Activated CD8-positive, alpha-beta T cell treated with anti-CD3 and anti-CD28 coated beads, Interleukin-2, amount 10 ng/mL, durations not matched to agents 7 days and 5 days (primary cell): ENCODE measurements at regions not wholly inside any gene's neighbourhood (a gene's known extent, or its start where the extent isn't known, plus 50 kb on each side); places are given as distances from the start of the nearest gene placed in this dataset.

Experiments used
- ATAC-seq: fragments of 150-1000 bp; cut with Tn5 transposase; one replicate; pipeline ENCODE4 v1.10.0; 2021; ENCODE audit warnings: moderate library complexity
- CTCF ChIA-PET: fragments of 350-600 bp; sonication (Branson Sonifier 250); formaldehyde crosslinking; loops from one replicate; lab custom pipeline; 2021; ENCODE audit warnings: antibody characterized with exemption; lab: Charles Lee
- POLR2A ChIA-PET: fragments of 350-600 bp; sonication (Branson Sonifier 250); formaldehyde crosslinking; loops from one replicate; lab custom pipeline; 2021; ENCODE audit warnings: antibody characterized with exemption; lab: Charles Lee
- DNase-seq: peaks from one replicate; pipeline ENCODE4 v3.0.0-alpha.2; 2020
- H3K27ac Mint-ChIP-seq: one replicate; pipeline ENCODE4 v1.8.0; 2021; ENCODE audit warnings: mild to moderate bottlenecking, mixed read lengths
- H3K27me3 Mint-ChIP-seq: one replicate; pipeline ENCODE4 v1.8.0; 2021; ENCODE audit warnings: low read depth, mixed read lengths
- H3K36me3 Mint-ChIP-seq: one replicate; pipeline ENCODE4 v1.8.0; 2021; ENCODE audit warnings: low read depth, mixed read lengths
- H3K4me1 Mint-ChIP-seq: one replicate; pipeline ENCODE4 v1.8.0; 2021; ENCODE audit warnings: low read depth, mixed read lengths
- H3K4me3 Mint-ChIP-seq: one replicate; pipeline ENCODE4 v1.8.0; 2021; ENCODE audit warnings: mild to moderate bottlenecking, mixed read lengths
- H3K9me3 Mint-ChIP-seq: one replicate; pipeline ENCODE4 v1.8.0; 2022; ENCODE audit warnings: mixed read lengths; ENCODE audit not compliant: insufficient read depth

GRCh38 chr18:25651553-25651952 is 299.6 kb upstream of the ZNF521 start:
- H3K4me1 Mint-ChIP-seq = no peaks in the 10 kb centered on the region
- CTCF ChIA-PET = no interaction called here
- POLR2A ChIA-PET = no interaction called here
- H3K27me3 Mint-ChIP-seq = no peaks in the 10 kb centered on the region
- DNase-seq (no peak), ATAC-seq (no peak)
- no peaks in the 10 kb centered on the region for H3K36me3 Mint-ChIP-seq
- H3K27ac Mint-ChIP-seq = no peak overlapping the region
- no peak overlapping the region for H3K4me3 Mint-ChIP-seq
- no peaks in the 10 kb centered on the region for H3K9me3 Mint-ChIP-seq

DNA sequence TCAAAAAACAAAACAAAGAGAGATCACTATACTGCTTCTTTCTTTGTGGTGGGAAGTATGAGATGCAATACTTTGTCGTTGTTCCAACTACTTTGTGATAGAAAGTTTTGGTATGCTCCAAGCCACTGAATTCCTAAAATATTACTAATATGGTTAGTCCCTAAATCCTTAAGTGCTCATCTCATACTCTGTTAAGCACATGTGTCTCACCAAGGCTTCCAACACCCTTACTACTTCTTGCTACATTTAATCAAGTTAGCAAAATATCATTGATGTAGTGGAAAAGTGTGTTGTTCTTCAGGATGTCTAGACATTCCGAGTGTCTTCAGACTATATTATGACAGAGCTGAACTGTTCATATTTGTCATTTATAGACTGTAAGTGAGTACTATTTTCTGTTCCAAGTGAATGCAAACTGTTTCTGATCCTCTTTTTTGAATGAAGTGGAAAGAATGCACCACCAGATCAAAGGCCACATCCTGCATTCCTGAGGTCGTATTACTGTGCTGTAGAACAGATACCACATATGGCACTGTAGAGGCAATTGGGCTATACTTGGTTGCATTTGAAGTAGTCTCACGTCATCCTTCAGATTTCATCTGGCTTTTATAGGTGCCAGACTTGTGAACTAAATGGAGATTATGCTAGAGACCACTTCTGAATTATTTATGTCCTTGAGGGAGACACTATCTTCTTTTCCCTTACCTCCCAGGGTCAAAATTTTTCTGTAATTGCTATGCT is 298.4 kb upstream of the ZNF521 start:
- H3K4me3 Mint-ChIP-seq = no peak overlapping the region
- H3K27ac Mint-ChIP-seq = no peak overlapping the region

DNA sequence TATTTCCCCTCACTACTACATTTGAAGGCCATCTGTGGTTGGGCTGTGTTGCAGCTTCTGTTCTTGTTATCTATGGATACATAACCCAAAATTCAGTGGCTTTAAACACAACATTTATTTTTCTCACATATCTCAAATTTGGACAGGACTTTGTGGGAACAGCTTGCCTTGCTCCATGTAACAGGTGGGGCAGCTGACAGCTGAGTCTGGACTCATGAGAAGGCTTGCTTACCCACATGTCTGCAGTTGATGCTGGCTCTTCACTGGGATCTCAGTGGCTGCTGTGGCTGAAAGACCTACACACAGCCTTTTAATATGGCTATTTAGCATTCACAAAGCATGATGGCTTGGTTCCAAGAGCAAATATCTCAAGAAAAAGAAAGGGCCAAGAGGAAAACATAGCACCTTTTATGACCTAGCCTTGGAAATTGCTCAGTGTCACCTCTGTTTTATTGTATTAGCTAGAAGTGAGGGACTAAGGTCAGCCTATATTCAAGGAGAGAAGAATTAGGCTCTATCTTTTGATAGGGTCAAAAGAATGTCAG is 296.8 kb upstream of the ZNF521 start:
- ATAC-seq (no peak), DNase-seq (no peak)
- Mint-ChIP-seq H3K4me3 (no peak overlapping the region), H3K4me1 (no peaks in the 10 kb centered on the region), H3K27me3 (no peaks in the 10 kb centered on the region), H3K9me3 (no peaks in the 10 kb centered on the region), H3K27ac (no peak overlapping the region), H3K36me3 (no peaks in the 10 kb centered on the region)
- ChIA-PET POLR2A (no interaction called here), CTCF (no interaction called here)

More for the DNA sequence above, 298.4 kb upstream of the ZNF521 start:
- Mint-ChIP-seq H3K36me3 (no peaks in the 10 kb centered on the region), H3K27me3 (no peaks in the 10 kb centered on the region), H3K4me1 (no peaks in the 10 kb centered on the region), H3K9me3 (no peaks in the 10 kb centered on the region)
- ChIA-PET CTCF (no interaction called here), POLR2A (no interaction called here)
- ATAC-seq (no peak), DNase-seq (no peak)

- CTCF ChIA-PET = no interaction called here
- Mint-ChIP-seq H3K9me3 (no peaks in the 10 kb centered on the region), H3K4me1 (no peaks in the 10 kb centered on the region), H3K36me3 (no peaks in the 10 kb centered on the region), H3K27me3 (no peaks in the 10 kb centered on the region), H3K27ac (no peak overlapping the region), H3K4me3 (no peak overlapping the region)
- POLR2A ChIA-PET = interaction anchor here (0.6 kb wide), 1 partner anchor 21 kb away, joined by 3 read pairs; no protein-coding TSS in a partner anchor
- no peak for ATAC-seq
- no peak for DNase-seq
These were observed 295.4 kb upstream of the ZNF521 start for GRCh38 chr18:25647404-25647803.

GRCh38 chr18:25646971-25647370 is 295.0 kb upstream of the ZNF521 start:
- POLR2A ChIA-PET = interaction anchor here (0.6 kb wide), 1 partner anchor 21 kb away, joined by 3 read pairs; no protein-coding TSS in a partner anchor
- no peak for ATAC-seq
- no peaks in the 10 kb centered on the region for H3K4me1 Mint-ChIP-seq

GRCh38 chr18:25639596-25639995 is 287.6 kb upstream of the ZNF521 start:
- DNase-seq (no peak), ATAC-seq (no peak)
- ChIA-PET CTCF (no interaction called here), POLR2A (no interaction called here)
- Mint-ChIP-seq H3K4me1 (no peaks in the 10 kb centered on the region), H3K27me3 (no peaks in the 10 kb centered on the region), H3K9me3 (no peaks in the 10 kb centered on the region), H3K36me3 (no peaks in the 10 kb centered on the region), H3K27ac (no peak overlapping the region), H3K4me3 (no peak overlapping the region)

More at GRCh38 chr18:25646971-25647370, 295.0 kb upstream of the ZNF521 start:
- no peak for DNase-seq
- H3K27ac Mint-ChIP-seq = no peak overlapping the region
- H3K36me3 Mint-ChIP-seq = no peaks in the 10 kb centered on the region
- H3K27me3 Mint-ChIP-seq = no peaks in the 10 kb centered on the region
- H3K9me3 Mint-ChIP-seq = no peaks in the 10 kb centered on the region
- H3K4me3 Mint-ChIP-seq = no peak overlapping the region
- CTCF ChIA-PET = no interaction called here

DNA sequence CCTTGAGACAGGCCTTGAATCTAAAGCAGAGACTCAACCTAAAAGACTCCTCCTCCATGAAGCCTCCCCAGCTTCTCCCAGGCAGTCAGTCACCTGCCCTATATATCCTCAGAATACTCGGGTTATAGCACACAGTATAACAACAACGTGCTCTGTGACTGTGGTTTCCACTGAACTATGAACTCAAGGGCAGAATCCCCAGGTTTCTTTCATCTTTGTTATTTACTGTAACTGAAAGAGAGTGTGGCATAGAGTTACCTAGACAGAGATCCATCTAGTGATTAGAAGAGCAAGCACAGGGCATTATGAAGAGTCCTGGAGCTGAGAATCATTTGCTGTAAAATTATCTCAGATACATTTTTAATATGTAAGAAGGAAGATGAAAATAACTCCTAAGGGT is 281.6 kb upstream of the ZNF521 start:
- ChIA-PET CTCF (no interaction called here), POLR2A (no interaction called here)
- DNase-seq = no peak
- H3K27ac Mint-ChIP-seq = no peak overlapping the region
- no peak for ATAC-seq
- H3K27me3 Mint-ChIP-seq = no peaks in the 10 kb centered on the region
- no peaks in the 10 kb centered on the region for H3K36me3 Mint-ChIP-seq
- no peaks in the 10 kb centered on the region for H3K4me1 Mint-ChIP-seq
- no peak overlapping the region for H3K4me3 Mint-ChIP-seq
- peaks cover 6% of the 10 kb centered on the region for H3K9me3 Mint-ChIP-seq

- Mint-ChIP-seq H3K9me3 (peaks cover 10% of the 10 kb centered on the region), H3K4me1 (no peaks in the 10 kb centered on the region), H3K27me3 (no peaks in the 10 kb centered on the region), H3K4me3 (no peak overlapping the region), H3K27ac (no peak overlapping the region), H3K36me3 (no peaks in the 10 kb centered on the region)
- CTCF ChIA-PET = no interaction called here
- no peak for DNase-seq
- POLR2A ChIA-PET = no interaction called here
- no peak for ATAC-seq
These were observed 278.7 kb upstream of the ZNF521 start for GRCh38 chr18:25630682-25631081.

DNA sequence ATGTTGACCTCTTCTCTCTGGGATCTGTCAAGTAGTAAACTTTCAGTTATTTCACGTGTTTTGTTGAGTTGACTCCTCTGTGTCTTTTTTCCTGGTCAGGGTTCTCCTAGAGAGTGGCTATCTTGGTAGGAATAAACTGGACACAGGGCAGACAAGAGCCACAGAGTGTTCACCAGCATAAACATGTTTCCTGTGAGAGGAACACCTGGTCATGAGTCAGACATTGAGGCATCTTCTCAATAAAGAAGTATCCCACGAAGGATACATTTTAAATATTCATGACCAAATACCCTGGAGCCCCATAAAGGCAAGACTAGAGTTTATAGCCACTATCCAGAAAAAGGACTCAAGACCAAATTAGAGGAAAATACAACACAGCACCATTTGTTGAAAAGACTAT is 269.7 kb upstream of the ZNF521 start:
- no peaks in the 10 kb centered on the region for H3K36me3 Mint-ChIP-seq
- H3K9me3 Mint-ChIP-seq = peaks cover 4% of the 10 kb centered on the region
- H3K27ac Mint-ChIP-seq = no peak overlapping the region
- H3K4me1 Mint-ChIP-seq = no peaks in the 10 kb centered on the region
- H3K27me3 Mint-ChIP-seq = no peaks in the 10 kb centered on the region
- ChIA-PET CTCF (no interaction called here), POLR2A (no interaction called here)
- DNase-seq (no peak), ATAC-seq (no peak)
- no peak overlapping the region for H3K4me3 Mint-ChIP-seq

- ATAC-seq = no peak
- CTCF ChIA-PET = no interaction called here
These were observed 269.2 kb upstream of the ZNF521 start for GRCh38 chr18:25621144-25621543.

GRCh38 chr18:25614168-25614567 is 262.2 kb upstream of the ZNF521 start:
- DNase-seq (no peak), ATAC-seq (no peak)
- Mint-ChIP-seq H3K4me3 (no peak overlapping the region), H3K27me3 (no peaks in the 10 kb centered on the region), H3K27ac (no peak overlapping the region), H3K4me1 (no peaks in the 10 kb centered on the region), H3K9me3 (no peaks in the 10 kb centered on the region), H3K36me3 (no peaks in the 10 kb centered on the region)
- POLR2A ChIA-PET = no interaction called here
- CTCF ChIA-PET = no interaction called here

More at GRCh38 chr18:25621144-25621543, 269.2 kb upstream of the ZNF521 start:
- Mint-ChIP-seq H3K9me3 (peaks cover 2% of the 10 kb centered on the region), H3K27ac (no peak overlapping the region), H3K36me3 (no peaks in the 10 kb centered on the region), H3K4me1 (no peaks in the 10 kb centered on the region), H3K4me3 (no peak overlapping the region), H3K27me3 (no peaks in the 10 kb centered on the region)
- DNase-seq = no peak
- POLR2A ChIA-PET = no interaction called here

- ATAC-seq (no peak), DNase-seq (no peak)
- no peaks in the 10 kb centered on the region for H3K9me3 Mint-ChIP-seq
- POLR2A ChIA-PET = interaction anchor here (0.6 kb wide), 1 partner anchor 493 kb away, joined by 3 read pairs; no protein-coding TSS in a partner anchor
- CTCF ChIA-PET = no interaction called here
- H3K36me3 Mint-ChIP-seq = no peaks in the 10 kb centered on the region
- no peak overlapping the region for H3K4me3 Mint-ChIP-seq
- H3K4me1 Mint-ChIP-seq = no peaks in the 10 kb centered on the region
- no peak overlapping the region for H3K27ac Mint-ChIP-seq
- no peaks in the 10 kb centered on the region for H3K27me3 Mint-ChIP-seq
These were observed 260.5 kb upstream of the ZNF521 start for GRCh38 chr18:25612466-25612865.
